CD4-positive, CD25-positive, alpha-beta regulatory T cell (primary cell): ENCODE measurements at regions not wholly inside any gene's neighbourhood (a gene's known extent, or its start where the extent isn't known, plus 50 kb on each side); places are given as distances from the start of the nearest gene placed in this dataset.

Experiments
- ATAC-seq, 2 donors: fragments of 150-1000 bp; cut with Tn5 transposase; one replicate each; pipeline ENCODE4 v1.10.0; 2021; ENCODE audit warnings: low read depth in 2 of 2, moderate number of reproducible peaks in 2 of 2, moderate library complexity in 1 of 2
- DNase-seq, 3 donors: peaks; one replicate each; pipeline versions ENCODE4 v3.0.0 to v3.0.0-alpha.2; 2012 to 2022; ENCODE audit warnings: mixed read lengths in 1 of 3
- H3K27ac ChIP-seq: one replicate; pipeline ENCODE4 v1.7.0; 2013; ENCODE audit warnings: mild to moderate bottlenecking, low read length; ENCODE audit not compliant: insufficient read depth, poor library complexity, severe bottlenecking
- H3K27me3 ChIP-seq: one replicate; pipeline ENCODE4 v1.7.0; 2013; ENCODE audit warnings: low read length; ENCODE audit not compliant: control insufficient read depth, insufficient read depth
- H3K36me3 ChIP-seq: one replicate; pipeline ENCODE4 v1.7.0; 2013; ENCODE audit warnings: mild to moderate bottlenecking, low read length, moderate library complexity; ENCODE audit not compliant: control insufficient read depth, insufficient read depth
- H3K4me1 ChIP-seq: 2 replicates; pipeline ENCODE4 v1.7.0; 2013; ENCODE audit warnings: mild to moderate bottlenecking, low read length; ENCODE audit not compliant: insufficient read depth, control insufficient read depth, poor library complexity, severe bottlenecking
- H3K4me3 ChIP-seq: one replicate; pipeline ENCODE4 v1.7.0; 2013; ENCODE audit warnings: low read depth, mild to moderate bottlenecking, low read length, moderate library complexity
- H3K9me3 ChIP-seq, 2 experiments: 1 replicate in 1 of 2; 2 replicates in 1 of 2; pipeline ENCODE4 v1.7.0; 2013; ENCODE audit warnings: low read length in 2 of 2, mild to moderate bottlenecking in 1 of 2, moderate library complexity in 1 of 2; ENCODE audit not compliant: control insufficient read depth in 2 of 2
- H3K27ac Mint-ChIP-seq, 3 donors: one replicate each; pipeline ENCODE4 v1.8.0; 2020 to 2022; ENCODE audit warnings: mild to moderate bottlenecking in 3 of 3, mixed read lengths in 3 of 3, moderate library complexity in 2 of 3
- H3K27me3 Mint-ChIP-seq: one replicate; pipeline ENCODE4 v1.8.0; 2022; ENCODE audit warnings: mild to moderate bottlenecking, mixed read lengths
- H3K36me3 Mint-ChIP-seq: one replicate; pipeline ENCODE4 v1.8.0; 2020; ENCODE audit warnings: mixed read lengths
- H3K4me1 Mint-ChIP-seq, 4 donors: one replicate each; pipeline ENCODE4 v1.8.0; 2020 to 2022; ENCODE audit warnings: mixed read lengths in 4 of 4, mild to moderate bottlenecking in 1 of 4
- H3K4me3 Mint-ChIP-seq, 4 donors: one replicate each; pipeline ENCODE4 v1.8.0; 2020 to 2022; ENCODE audit warnings: mild to moderate bottlenecking in 4 of 4, mixed read lengths in 4 of 4, moderate library complexity in 3 of 4
- H3K9me3 Mint-ChIP-seq, 7 donors: one replicate each; pipeline ENCODE4 v1.8.0; 2020 to 2022; ENCODE audit warnings: mixed read lengths in 7 of 7, mild to moderate bottlenecking in 3 of 7, moderate library complexity in 2 of 7

DNA sequence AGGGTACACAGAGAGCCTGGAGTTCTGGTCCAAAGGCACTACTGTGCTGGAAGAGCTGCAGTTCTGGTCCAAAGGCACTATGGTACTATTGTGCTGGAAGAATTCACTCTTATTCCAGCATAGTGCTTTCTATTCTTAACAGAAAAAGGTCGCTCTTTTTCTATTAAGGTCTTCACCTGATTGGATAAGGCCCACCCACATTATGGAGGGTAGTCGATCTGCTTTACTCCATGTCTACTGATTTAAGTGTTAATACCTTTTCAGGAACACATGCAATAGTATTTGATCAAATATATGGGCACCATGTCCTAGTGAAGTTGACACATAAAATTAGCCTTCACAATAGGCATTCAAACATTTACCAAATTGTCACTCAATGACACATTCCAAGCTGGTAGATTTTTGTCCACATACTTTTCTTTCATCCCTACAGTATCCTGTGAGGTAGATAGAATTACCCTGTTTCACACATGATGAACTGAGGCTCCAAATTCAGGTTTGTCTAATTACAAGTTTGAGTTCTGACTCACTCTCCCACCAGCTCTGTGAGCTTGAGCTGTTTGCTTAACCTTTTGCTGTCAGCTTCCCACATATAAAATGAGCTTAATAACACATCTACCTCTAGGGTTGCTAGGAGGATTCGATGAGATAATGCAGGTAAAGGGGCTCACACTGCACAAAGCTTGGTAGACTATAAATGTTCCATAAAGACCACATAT, 129.9 kb downstream of the AIPL1 start:
- H3K9me3 Mint-ChIP-seq: peaks cover 0 to 3% (median 0%) of the 10 kb centered on the region in 7 donors
- Histone ChIP-seq H3K9me3 (no peaks in the 10 kb centered on the region), H3K27ac (no peak overlapping the region), H3K4me3 (no peak overlapping the region), H3K27me3 (peaks cover 2% of the 10 kb centered on the region), H3K4me1 (no peaks in the 10 kb centered on the region), H3K36me3 (no peaks in the 10 kb centered on the region)
- no peak overlapping the region for H3K4me3 Mint-ChIP-seq
- H3K36me3 Mint-ChIP-seq: no peaks in the 10 kb centered on the region
- ATAC-seq: no peak
- no peak for DNase-seq
- no peak overlapping the region for H3K27ac Mint-ChIP-seq
- no peaks in the 10 kb centered on the region for H3K4me1 Mint-ChIP-seq
- peaks cover 6% of the 10 kb centered on the region for H3K27me3 Mint-ChIP-seq

DNA sequence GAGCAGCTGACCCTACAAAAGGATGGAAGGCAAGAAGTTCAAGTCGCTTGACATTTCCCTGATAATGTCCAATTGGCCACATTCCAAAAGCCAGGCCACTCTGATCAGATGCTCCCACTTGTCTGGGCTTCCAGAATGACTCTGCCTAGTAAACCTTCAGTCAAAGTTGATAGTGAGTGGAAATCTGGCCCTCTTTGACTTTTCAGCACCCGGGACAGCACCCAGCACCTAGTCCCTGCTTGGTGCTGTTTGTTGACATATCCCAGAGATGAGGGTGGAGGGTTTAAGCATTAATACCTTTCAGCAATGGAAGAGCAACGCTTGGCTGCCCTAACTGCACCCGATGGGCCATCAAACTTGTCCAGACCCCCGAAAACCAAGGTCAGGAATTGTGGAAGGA, 131.3 kb downstream of the AIPL1 start:
- H3K27ac Mint-ChIP-seq: no peak overlapping the region
- ATAC-seq: no peak
- H3K36me3 Mint-ChIP-seq: no peaks in the 10 kb centered on the region
- H3K27me3 Mint-ChIP-seq: peaks cover 7% of the 10 kb centered on the region
- Histone ChIP-seq H3K9me3 (no peaks in the 10 kb centered on the region), H3K4me3 (no peak overlapping the region), H3K36me3 (no peaks in the 10 kb centered on the region), H3K27me3 (peaks cover 2% of the 10 kb centered on the region), H3K4me1 (no peaks in the 10 kb centered on the region), H3K27ac (no peak overlapping the region)
- no peaks in the 10 kb centered on the region for H3K4me1 Mint-ChIP-seq
- H3K9me3 Mint-ChIP-seq: peaks cover 0 to 6% (median 0%) of the 10 kb centered on the region in 7 donors
- peak in 1 of 3 donors; percentile 16 for DNase-seq
- no peak overlapping the region for H3K4me3 Mint-ChIP-seq

DNA sequence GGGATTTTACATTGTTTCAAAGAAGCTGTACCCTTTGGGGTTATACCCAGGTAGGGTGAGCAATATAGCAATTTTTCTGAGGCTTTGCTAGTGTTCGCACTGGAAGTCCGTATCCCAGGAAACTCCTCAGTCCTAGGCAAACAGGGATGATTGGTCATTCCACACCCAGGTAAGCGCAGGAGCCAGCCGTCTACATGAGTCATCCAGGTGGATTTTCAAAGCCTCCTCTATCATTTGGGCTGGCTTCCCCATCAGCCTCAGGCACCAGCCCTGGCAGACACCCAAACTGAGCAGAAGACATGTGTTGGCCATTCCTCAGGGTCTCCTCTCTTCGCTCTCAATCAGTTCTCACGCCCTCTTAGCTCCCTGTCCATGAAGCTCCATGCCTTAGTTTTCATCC, 135.6 kb downstream of the AIPL1 start:
- H3K27ac Mint-ChIP-seq: no peak overlapping the region
- DNase-seq: no peak
- no peak for ATAC-seq
- H3K4me1 Mint-ChIP-seq: no peaks in the 10 kb centered on the region
- H3K27ac ChIP-seq: no peak overlapping the region
- peaks cover 0 to 5% (median 0%) of the 10 kb centered on the region in 7 donors for H3K9me3 Mint-ChIP-seq
- no peaks in the 10 kb centered on the region for H3K4me1 ChIP-seq
- no peaks in the 10 kb centered on the region for H3K36me3 ChIP-seq
- H3K4me3 Mint-ChIP-seq: no peak overlapping the region
- no peaks in the 10 kb centered on the region for H3K9me3 ChIP-seq
- H3K36me3 Mint-ChIP-seq: no peaks in the 10 kb centered on the region
- H3K27me3 Mint-ChIP-seq: peaks cover 10% of the 10 kb centered on the region
- peaks cover 2% of the 10 kb centered on the region for H3K27me3 ChIP-seq
- H3K4me3 ChIP-seq: no peak overlapping the region

DNA sequence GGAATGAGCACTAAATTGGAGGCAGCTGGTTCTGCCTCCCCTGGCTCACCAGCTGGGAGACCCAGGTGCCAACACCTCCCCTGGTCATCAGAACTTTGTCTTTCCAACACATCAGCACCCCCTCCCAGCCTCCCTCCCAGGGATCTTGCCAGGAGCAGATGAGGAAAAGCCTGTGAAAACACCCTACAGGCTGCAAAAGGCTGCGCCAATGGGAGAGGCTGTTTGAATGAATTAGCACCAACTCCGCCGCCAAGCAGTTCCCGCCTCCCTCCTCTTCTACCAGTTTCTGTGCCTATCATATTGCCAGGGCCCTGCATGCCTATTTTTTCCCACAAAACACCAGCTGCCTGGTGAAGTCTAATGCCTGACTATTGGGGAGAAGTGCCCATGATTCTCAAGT, 137.0 kb downstream of the AIPL1 start:
- DNase-seq: no peak
- H3K27ac Mint-ChIP-seq: no peak overlapping the region
- no peaks in the 10 kb centered on the region for H3K36me3 Mint-ChIP-seq
- Histone ChIP-seq H3K36me3 (no peaks in the 10 kb centered on the region), H3K9me3 (no peaks in the 10 kb centered on the region), H3K27ac (no peak overlapping the region), H3K4me3 (no peak overlapping the region), H3K27me3 (peaks cover 2% of the 10 kb centered on the region), H3K4me1 (no peaks in the 10 kb centered on the region)
- H3K9me3 Mint-ChIP-seq: peaks cover 0 to 5% (median 0%) of the 10 kb centered on the region in 7 donors
- no peaks in the 10 kb centered on the region for H3K4me1 Mint-ChIP-seq
- H3K4me3 Mint-ChIP-seq: no peak overlapping the region
- peaks cover 10% of the 10 kb centered on the region for H3K27me3 Mint-ChIP-seq
- no peak for ATAC-seq

DNA sequence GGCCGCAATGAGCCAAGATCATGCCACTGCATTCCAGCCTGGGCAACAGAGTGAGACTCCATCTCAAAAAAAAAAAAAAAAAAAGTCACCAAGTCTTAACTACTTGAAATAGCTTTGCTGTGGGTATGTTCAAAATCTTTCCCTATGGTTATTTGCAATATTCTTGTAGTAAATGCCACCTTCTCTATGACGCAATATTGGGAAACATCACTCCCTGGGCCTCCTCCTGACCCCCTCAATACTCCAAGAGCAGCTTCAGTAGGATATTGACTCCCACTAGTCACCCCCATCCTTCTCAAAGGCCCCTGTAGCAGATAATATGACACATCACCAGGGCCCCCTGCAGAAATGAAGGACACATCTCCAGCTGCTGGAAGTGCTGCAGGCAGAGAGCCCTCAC, 137.8 kb downstream of the AIPL1 start:
- Histone ChIP-seq H3K27ac (no peak overlapping the region), H3K4me3 (no peak overlapping the region), H3K4me1 (no peaks in the 10 kb centered on the region), H3K27me3 (peaks cover 2% of the 10 kb centered on the region), H3K9me3 (no peaks in the 10 kb centered on the region), H3K36me3 (no peaks in the 10 kb centered on the region)
- Mint-ChIP-seq H3K27ac (no peak overlapping the region), H3K36me3 (no peaks in the 10 kb centered on the region), H3K4me3 (no peak overlapping the region), H3K4me1 (no peaks in the 10 kb centered on the region), H3K9me3 (peaks cover 0 to 5% (median 0%) of the 10 kb centered on the region in 7 donors), H3K27me3 (peaks cover 10% of the 10 kb centered on the region)
- DNase-seq (no peak), ATAC-seq (no peak)

DNA sequence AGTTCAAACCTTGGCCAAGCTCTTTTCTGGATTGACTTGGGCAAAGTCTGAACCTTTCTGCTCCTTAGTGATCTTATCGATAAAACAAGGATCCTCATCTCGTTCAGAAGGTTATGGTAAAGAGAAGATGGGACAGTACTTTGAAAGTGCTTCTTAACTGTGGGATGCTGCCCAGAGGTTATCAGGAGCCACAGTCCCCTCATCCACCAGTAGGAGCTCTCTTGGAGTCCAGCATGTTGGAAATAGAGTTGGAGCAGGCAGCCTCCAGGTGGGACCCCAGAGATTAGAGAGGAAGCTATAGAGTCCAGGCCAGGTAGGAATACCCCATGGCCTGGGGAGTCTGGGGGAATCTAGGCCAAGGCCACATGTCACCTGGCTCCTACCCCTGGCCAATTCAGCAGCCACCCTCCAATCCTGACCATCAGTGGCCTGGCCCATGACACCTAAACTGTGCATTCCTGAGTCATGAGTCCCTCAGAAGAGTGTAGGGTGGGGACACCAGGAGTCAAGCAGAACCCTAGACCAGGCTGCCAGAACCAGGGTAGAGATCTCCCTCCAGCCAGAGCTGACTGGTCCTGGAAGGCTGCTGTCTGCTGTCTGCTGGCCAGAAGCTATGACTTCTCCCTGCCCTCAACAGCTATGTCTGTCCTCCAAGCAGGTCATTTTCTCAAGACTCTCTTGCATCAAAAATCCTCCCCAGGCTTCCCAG, 144.3 kb downstream of the AIPL1 start:
- H3K27ac ChIP-seq: no peak overlapping the region
- H3K36me3 ChIP-seq: no peaks in the 10 kb centered on the region
- no peaks in the 10 kb centered on the region for H3K9me3 ChIP-seq
- Mint-ChIP-seq H3K36me3 (no peaks in the 10 kb centered on the region), H3K9me3 (no peaks in the 10 kb centered on the region), H3K27ac (no peak overlapping the region), H3K27me3 (peaks cover 8% of the 10 kb centered on the region), H3K4me3 (no peak overlapping the region), H3K4me1 (no peaks in the 10 kb centered on the region)
- no peak overlapping the region for H3K4me3 ChIP-seq
- no peaks in the 10 kb centered on the region for H3K27me3 ChIP-seq
- no peaks in the 10 kb centered on the region for H3K4me1 ChIP-seq
- no peak for DNase-seq
- no peak for ATAC-seq

DNA sequence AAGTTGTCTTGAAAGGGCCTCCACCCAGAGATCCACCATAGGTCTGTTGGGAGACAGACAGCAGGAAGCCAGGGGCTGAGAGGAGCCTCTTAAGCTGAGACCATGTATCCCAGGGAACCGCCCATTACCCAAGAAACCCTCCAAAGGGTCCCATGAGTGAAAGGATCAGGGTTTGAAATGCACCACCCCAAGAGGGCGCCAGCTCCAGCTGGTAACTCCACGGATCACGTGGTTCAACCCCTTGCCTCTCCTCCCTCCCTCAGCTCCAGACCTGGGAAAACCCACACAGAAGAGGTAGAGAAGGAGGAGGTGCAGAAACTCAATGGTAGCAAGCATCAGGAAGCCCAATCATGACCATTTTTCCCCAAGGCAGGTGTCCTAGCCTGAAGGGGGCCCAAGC, 148.7 kb downstream of the AIPL1 start:
- Mint-ChIP-seq H3K27me3 (peaks cover 13% of the 10 kb centered on the region), H3K36me3 (no peaks in the 10 kb centered on the region), H3K27ac (no peak overlapping the region), H3K9me3 (no peaks in the 10 kb centered on the region), H3K4me3 (no peak overlapping the region), H3K4me1 (no peaks in the 10 kb centered on the region)
- H3K9me3 ChIP-seq: no peaks in the 10 kb centered on the region
- ATAC-seq (no peak), DNase-seq (no peak)
- H3K36me3 ChIP-seq: no peaks in the 10 kb centered on the region
- no peak overlapping the region for H3K27ac ChIP-seq
- H3K27me3 ChIP-seq: no peaks in the 10 kb centered on the region
- no peaks in the 10 kb centered on the region for H3K4me1 ChIP-seq
- no peak overlapping the region for H3K4me3 ChIP-seq

DNA sequence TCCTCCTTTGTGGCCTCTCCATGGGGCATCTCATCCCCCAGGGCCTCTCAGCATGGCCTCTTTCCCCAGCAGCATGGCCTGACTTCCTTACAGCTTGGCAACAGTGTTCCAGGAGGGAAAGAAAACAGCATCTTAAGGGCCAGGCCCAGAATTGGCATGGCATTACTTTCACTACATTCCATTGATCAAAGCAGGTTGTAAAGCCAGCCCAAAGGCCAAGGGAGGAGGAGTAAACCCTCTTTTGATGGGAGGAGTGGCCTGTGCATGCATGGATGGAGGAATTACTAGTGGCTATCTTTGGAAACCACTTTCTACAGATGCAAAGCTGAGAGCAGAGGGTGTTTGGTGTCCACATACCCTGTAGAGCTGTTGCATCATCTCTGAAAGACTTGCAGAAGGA, 149.4 kb downstream of the AIPL1 start:
- Histone ChIP-seq H3K36me3 (no peaks in the 10 kb centered on the region), H3K4me1 (no peaks in the 10 kb centered on the region), H3K27me3 (no peaks in the 10 kb centered on the region), H3K4me3 (no peak overlapping the region), H3K9me3 (no peaks in the 10 kb centered on the region), H3K27ac (no peak overlapping the region)
- no peaks in the 10 kb centered on the region for H3K4me1 Mint-ChIP-seq
- no peak overlapping the region for H3K4me3 Mint-ChIP-seq
- ATAC-seq (no peak), DNase-seq (no peak)
- peaks cover 10% of the 10 kb centered on the region for H3K27me3 Mint-ChIP-seq
- H3K9me3 Mint-ChIP-seq: peaks cover 0 to 1% (median 0%) of the 10 kb centered on the region in 7 donors
- H3K36me3 Mint-ChIP-seq: no peaks in the 10 kb centered on the region
- no peak overlapping the region for H3K27ac Mint-ChIP-seq
